HG02938 (cell line): ENCODE measurements at regions not wholly inside any gene's neighbourhood (a gene's known extent, or its start where the extent isn't known, plus 50 kb on each side); places are given as distances from the start of the nearest gene placed in this dataset.
"Not testable (repeated sequence)": the region's sequence is repeated elsewhere in the genome, so short reads cannot be mapped to it uniquely, and the experiment has no call there.

Experiments used
- ATAC-seq: cut with Tn5 transposase; IDR thresholded peaks from one replicate; pipeline ENCODE4 v1.9.1; 2021; ENCODE audit warnings: mild to moderate bottlenecking, moderate library complexity; ENCODE audit not compliant: unreplicated experiment

- ATAC-seq: no peak
Measured at GRCh38 chr4:24369507-24370029, 214.8 kb downstream of the DHX15 start.

- no peak for ATAC-seq
Measured at GRCh38 chr4:24368801-24369200, 215.6 kb downstream of the DHX15 start.

- ATAC-seq: no peak
Measured at GRCh38 chr4:24364852-24365251, 219.5 kb downstream of the DHX15 start.

GRCh38 chr4:24364249-24364648 is 220.1 kb downstream of the DHX15 start:
- ATAC-seq: no peak

GRCh38 chr4:24363751-24364150 is 220.6 kb downstream of the DHX15 start:
- ATAC-seq: no peak

- ATAC-seq: no peak
Measured at GRCh38 chr4:24352112-24352511, 232.2 kb downstream of the DHX15 start.

- ATAC-seq: not testable (repeated sequence)
Measured at GRCh38 chr4:24349168-24349996, 235.0 kb downstream of the DHX15 start.

GRCh38 chr4:24339260-24339659 is 245.1 kb downstream of the DHX15 start:
- no peak for ATAC-seq

- no peak for ATAC-seq
Measured at GRCh38 chr4:24337451-24338190, 246.7 kb downstream of the DHX15 start.

GRCh38 chr4:24335616-24336015 is 248.7 kb downstream of the DHX15 start:
- no peak for ATAC-seq

- no peak for ATAC-seq
Measured at GRCh38 chr4:24334906-24335305, 249.4 kb downstream of the DHX15 start.

GRCh38 chr4:24330573-24330972 is 253.8 kb downstream of the DHX15 start:
- ATAC-seq: no peak

GRCh38 chr4:24330172-24330571 is 254.2 kb downstream of the DHX15 start:
- ATAC-seq: no peak

GRCh38 chr4:24328711-24329110 is 255.6 kb downstream of the DHX15 start:
- no peak for ATAC-seq

- ATAC-seq: no peak
Measured at GRCh38 chr4:24328310-24328709, 256.0 kb downstream of the DHX15 start.

- ATAC-seq: no peak
Measured at GRCh38 chr4:24322995-24323394, 261.4 kb downstream of the DHX15 start.

GRCh38 chr4:24322511-24322910 is 261.8 kb downstream of the DHX15 start:
- no peak for ATAC-seq

GRCh38 chr4:24321616-24322015 is 262.7 kb downstream of the DHX15 start:
- ATAC-seq: no peak

- ATAC-seq: no peak
Measured at GRCh38 chr4:24321131-24321530, 263.2 kb downstream of the DHX15 start.

- ATAC-seq: no peak
Measured at GRCh38 chr4:24319387-24319786, 265.0 kb downstream of the DHX15 start.

GRCh38 chr4:24315056-24315455 is 269.3 kb downstream of the DHX15 start:
- no peak for ATAC-seq
